Ovary (tissue), 3 donors: ENCODE measurements at regions not wholly inside any gene's neighbourhood (a gene's known extent, or its start where the extent isn't known, plus 50 kb on each side); places are given as distances from the start of the nearest gene placed in this dataset.
"Not testable (repeated sequence)": the region's sequence is repeated elsewhere in the genome, so short reads cannot be mapped to it uniquely, and the experiment has no call there.

ENCODE experiments used
- CTCF ChIP-seq, 3 donors: fragments of 450-650 bp in 2 of 3; fragments of 200-600 bp in 1 of 3; IDR thresholded peaks; one replicate each; pipeline versions ENCODE4 v1.5.1 to v1.8.0; 2016 to 2022; ENCODE audit warnings: antibody characterized with exemption in 3 of 3, mild to moderate bottlenecking in 1 of 3
- POLR2A ChIP-seq: fragments of 450-650 bp; IDR thresholded peaks from one replicate; pipeline ENCODE4 v1.6.1; 2017; ENCODE audit warnings: antibody characterized with exemption, mild to moderate bottlenecking, moderate library complexity
- donor health status: DM: no; HTN: no; CAD: no.

GRCh38 chr2:87478911-87479310 is 269.0 kb upstream of the PLGLB2 start:
- not testable (repeated sequence) for TF ChIP-seq CTCF (IDR thresholded peaks at IDR 0.05); POLR2A
